LoVo (cell line): ENCODE measurements at regions not wholly inside any gene's neighbourhood (a gene's known extent, or its start where the extent isn't known, plus 50 kb on each side); places are given as distances from the start of the nearest gene placed in this dataset.

Experiments used
- DNase-seq: peaks from one replicate; pipeline ENCODE4 v3.0.0-alpha.2; 2016; ENCODE audit warnings: low spot score

DNA sequence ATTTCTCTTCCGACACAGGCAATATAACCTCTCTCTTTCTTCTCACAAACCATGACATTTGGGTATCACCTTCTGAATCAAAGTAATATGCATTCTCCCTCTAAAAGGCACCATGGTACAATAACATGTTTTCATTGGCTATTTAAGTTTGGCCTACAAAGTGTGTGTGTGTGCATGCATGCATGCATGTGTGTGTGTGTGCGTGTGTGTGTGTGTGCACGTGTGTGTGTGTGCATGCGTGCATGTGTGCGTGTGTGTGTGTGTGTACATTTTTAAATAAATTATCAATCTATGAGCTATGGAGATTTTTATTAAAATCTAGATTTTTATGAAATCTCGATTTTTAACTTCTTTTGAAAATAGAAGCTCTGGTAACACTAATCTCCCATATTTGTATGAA, 745.3 kb upstream of the ZEB2 start:
- no peak for DNase-seq

DNA sequence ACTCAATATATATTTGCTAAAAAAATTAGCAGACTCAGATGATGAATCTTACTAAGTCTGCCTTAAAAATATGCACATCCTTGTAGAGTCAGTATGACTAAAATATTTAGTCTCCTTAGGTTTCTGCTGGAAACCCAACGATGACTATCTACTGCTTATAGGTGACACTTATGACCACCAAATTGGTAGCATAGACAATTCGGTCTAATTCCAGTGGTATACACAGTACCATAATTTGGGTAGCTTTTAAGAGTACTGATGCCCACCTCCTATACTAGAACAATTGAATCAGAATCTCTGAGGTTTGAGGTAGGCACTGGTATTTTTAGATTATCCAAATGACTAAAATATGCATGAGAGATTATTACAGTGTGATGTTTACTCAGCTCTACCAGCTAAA, 740.8 kb upstream of the ZEB2 start:
- DNase-seq: no peak

DNA sequence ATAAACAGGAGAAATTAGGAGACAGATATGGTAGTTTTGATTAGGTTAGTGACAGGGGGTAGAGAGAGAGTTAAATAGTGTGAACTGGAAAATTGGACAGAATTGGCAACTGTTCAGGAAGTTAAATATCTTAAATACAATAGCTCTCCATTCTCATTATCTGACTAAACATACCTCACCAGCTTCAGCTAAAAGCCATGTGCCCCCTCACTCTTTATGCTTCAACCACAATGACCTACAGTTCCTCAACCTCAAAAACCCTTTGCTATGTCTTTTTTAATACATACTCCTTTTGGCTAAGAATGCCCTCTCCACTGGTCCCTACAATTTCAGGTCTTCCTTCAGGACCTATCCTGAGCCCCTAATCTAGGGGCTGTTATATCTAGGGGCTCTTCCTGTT, 740.2 kb upstream of the ZEB2 start:
- no peak for DNase-seq

DNA sequence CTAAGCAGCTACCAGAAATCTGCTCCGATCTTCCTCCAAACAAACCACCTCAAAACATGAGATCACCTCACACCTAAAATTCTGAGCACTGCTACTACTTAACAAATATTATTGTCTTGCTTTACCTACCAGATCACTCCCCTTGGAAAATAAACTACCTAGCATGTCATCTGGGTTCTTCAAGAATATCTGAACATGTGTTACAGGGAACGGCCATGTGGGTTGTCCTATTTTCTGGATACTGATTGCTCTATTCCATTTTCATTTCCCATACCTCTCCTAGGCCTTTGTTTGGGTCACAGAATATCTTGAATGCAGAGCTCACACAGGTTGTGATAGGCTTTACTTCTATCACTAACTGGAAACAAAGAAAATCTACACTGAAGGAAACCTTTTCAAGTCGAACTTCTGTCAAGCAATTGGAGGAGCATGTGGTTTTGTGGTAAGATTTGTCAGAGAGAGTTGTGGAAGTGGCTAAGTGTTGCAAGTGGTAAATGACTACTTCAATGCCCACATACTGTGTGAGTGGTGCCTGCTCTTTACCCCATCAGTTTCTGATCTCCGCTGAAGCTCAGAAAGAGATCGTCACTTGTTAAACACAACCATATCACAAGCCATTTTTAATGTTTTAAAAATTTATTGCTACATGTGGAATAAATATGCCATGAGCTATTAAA, 739.1 kb upstream of the ZEB2 start:
- no peak for DNase-seq

DNA sequence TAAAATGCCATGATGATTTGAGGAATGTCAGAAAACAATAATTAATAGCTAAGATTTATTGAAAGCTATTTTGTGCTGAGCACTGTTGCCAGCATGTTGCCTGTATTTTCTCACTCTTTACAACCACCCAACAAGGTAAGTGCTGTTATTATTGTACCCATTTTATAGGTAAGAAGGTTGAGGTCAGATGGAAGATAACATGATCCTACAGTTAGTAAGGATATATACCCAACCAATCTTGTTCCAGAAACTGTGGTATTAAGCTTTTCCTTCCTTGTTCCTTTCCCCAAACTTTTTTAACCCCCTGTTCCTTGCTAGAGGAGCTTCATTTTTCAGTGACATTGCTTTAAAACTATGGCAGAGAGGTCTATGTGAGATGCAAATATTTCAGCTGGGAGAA, 738.0 kb upstream of the ZEB2 start:
- DNase-seq: no peak

DNA sequence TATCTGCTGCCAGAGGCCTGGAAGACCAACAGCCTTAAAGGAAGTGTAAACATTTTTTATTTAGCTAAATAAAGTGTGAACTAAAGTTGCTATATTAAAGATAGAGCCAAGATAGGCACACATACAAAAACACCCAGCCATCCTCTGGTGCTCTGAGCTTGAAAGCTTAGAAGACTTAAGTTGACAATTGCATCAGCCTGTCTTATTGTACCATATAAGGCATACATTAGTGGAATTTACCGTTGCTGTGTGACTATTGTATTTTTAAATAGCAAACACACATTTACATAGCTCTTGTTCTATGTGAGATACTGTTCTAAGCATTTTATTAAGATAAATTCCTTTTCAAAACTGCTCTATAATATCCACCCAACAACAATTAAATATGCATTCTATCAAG, 736.6 kb upstream of the ZEB2 start:
- no peak for DNase-seq

DNA sequence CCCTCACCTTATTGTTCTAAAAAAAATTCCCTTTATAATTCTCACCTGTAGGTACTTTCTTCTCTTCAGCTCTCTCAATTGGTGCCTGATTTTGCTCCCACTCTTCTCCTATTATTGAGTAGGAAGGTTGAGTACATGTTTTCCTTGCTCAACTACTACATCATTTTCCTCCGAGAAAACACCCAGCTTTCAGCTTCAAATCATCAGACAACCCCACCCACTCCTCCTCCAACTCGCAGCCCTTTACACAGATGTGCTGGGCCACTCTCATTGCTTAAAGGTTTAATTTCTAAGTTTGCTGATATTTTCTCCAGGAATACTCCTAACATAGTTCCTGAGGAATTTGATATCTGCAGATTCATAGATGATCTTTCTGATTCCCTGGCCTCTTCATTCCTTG, 734.4 kb upstream of the ZEB2 start:
- no peak for DNase-seq

DNA sequence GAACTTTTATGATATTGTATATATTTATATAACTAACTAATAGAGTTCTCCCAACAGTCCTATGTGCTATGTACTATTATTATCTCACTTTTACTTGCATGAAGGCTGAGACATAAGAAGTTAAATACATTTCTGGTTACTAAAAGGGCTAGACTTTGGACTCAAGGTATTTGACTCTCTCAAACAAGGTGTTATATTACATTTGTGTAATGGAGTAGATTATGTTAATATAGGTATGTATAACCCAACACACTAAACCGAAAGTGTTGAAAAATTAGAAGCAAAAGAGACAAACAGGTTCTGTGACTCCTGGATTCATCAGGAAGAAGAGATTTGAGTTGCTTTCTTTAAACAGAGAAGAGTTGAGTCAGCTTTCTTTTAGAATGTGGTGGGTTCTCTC, 733.6 kb upstream of the ZEB2 start:
- no peak for DNase-seq

DNA sequence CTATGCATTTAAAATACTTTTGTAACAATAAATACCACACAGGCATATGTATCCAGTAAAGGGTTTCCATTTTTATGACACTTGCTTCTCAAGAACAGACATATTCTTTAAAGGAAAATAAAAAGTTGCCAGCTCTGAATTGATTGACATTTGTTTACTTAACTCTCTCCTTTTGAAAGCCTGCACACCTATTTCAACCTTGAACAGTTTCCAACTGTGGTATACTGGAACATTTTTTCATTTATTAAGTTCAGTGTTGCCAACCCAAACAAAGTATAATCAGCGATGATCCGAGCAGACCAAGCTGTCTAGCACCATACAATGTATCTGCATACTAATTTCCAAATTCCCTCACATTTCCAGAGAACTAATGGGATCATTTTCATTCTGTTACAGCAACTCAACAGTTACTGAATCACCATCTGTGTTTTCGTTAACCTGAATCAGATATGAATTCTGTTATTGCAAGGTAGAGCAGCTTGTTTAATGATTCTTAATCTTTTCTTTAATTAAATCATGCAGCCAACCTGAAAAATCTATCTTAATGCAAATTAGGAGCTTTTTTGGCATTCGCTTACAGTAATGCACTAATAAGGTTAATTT, 725.5 kb upstream of the ZEB2 start:
- DNase-seq: no peak

DNA sequence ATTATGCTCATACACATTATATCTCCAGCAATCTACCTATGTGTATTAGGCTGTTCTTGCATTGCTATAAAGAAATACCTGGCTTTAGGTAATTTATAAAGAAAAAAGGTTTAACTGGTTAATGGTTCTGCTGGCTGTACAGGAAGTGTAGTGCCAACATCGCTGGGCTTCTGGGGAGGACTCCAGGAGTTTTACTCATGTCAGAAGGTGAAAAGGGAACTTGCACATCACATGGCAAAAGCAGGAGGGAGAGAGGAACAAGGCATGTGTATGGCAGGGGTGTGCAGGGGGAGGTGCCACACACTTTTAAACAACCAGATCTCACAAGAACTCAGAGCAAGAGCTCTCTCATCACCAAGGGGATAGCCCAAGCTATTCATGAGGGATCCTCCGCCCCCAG, 715.4 kb upstream of the ZEB2 start:
- no peak for DNase-seq

DNA sequence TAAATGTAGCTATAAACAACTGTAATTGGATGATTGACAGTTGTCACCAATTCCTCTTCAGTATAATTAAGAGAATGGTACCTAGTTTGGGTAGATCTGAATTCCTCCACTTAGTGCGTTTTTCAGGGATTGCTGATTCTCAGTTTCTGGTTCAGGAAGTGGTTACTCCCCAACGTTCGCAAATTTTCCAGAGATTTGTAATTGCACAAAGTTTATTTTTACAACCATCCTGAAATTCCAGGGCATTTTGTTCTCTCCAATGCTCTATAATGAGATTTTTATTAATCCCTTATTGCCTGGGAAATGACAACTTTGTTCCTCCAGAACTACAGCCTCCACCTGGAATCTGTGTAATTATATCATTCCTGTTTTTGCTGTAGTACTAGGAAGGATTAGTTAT, 710.6 kb upstream of the ZEB2 start:
- no peak for DNase-seq

DNA sequence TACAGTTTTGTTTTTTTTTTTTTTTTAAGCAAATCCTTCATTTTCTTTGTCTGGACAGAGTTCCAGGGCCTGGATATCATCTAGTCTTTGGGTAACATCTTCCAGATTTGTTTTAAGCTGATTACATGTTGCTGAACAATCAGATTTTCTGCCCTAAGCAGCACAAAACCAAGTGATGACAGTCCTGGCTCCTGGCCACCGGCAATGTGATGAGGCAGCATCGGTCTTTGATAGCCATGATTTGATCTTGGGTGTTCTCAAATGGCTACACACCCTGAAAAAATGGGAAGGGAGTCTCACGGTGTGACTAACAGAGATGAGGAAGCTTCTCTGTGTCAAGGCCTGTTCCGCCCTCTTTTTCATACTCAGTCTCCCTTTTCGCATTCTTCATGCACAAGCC, 708.6 kb upstream of the ZEB2 start:
- no peak for DNase-seq

DNA sequence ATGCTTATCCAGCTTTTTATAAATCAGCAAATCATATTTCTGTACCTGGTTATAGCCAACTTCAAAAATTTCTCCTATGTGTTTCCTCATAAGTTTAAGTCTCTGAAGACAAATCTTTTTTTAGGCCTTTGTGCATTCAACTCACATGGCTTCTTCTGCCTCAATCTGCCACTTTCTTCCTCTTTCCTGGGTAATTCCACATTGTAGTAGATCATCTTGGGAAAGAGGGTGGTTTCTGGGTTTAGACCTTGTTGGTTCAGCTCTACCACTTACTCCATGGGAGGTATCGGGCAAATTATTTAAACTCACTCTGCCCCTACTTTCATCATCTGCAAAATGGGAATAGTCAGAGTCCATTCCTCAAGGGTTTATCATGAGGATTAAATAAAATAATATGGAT, 707.0 kb upstream of the ZEB2 start:
- DNase-seq: no peak

DNA sequence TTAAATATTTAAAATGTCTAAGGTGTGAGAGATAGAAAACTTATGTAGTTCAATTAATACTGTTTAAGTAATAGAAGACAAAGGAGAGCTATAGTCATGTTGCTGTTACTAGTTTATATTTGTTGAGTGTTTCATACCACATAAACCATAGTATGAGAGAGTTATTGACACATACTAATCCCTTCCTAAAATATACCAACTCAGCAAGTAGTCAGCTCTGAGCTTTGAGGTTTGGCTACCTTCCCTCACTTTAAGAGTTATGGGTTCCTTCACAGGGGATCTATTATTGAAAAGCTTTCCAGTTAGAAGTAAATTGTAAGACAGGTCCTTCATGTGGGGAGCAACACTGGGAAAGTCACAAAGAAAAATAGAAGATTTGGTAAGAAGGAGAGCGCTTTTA, 701.6 kb upstream of the ZEB2 start:
- DNase-seq: no peak

DNA sequence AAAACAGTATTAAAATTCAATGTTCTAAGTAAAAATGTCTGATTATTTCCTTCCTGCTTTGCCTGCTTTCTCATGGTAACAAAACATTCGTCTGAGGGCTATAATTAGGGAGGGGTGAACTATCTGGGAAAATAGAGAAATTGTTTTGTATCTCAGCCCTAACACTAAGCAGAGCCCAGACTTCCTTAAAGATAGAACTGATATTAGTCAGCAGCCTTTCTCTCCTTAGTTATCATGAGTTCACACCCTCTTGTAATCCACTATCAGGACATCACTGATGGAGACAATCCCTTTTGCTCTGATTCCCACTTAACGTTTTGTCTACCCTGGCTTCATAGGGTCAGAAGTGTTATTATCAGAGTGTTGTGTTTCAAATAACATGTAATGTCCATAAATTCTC, 701.1 kb upstream of the ZEB2 start:
- no peak for DNase-seq

DNA sequence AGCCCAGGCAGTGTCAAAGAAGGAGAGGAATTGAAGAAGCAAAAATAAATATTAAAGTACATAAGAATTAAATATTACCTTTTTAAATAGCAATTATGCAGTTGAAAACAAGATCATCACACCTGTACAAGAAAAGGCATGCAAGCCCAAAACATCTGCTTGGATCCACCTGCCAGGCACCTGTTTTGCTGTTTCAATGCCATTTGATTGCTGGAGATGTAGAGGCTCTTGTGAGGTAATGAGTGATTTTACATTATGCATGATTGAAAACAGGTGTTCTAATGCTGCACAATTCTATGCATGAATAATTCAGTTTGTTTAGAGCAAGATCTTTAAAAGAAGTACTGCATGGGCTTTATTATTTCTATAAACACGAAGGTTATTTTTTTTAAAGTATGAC, 700.6 kb upstream of the ZEB2 start:
- DNase-seq: no peak

DNA sequence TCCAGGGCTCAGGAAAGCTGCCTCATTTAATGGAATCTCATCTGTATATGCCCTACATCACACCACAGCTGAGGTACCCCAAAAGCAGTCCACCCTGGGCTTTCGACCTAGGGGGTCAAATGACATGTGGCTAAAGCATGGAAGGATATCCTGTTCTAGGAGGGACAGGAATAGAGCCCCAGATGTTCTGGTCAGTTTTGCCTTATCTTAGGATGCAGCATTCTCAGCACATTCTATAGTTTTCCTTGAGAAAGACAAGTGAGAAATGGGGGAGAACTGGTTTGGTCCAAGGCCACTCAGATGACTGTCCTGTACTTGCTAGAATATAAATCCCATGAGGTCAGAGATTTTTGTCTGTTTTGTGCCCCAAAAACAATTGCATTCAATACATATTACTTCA, 688.0 kb upstream of the ZEB2 start:
- no peak for DNase-seq

DNA sequence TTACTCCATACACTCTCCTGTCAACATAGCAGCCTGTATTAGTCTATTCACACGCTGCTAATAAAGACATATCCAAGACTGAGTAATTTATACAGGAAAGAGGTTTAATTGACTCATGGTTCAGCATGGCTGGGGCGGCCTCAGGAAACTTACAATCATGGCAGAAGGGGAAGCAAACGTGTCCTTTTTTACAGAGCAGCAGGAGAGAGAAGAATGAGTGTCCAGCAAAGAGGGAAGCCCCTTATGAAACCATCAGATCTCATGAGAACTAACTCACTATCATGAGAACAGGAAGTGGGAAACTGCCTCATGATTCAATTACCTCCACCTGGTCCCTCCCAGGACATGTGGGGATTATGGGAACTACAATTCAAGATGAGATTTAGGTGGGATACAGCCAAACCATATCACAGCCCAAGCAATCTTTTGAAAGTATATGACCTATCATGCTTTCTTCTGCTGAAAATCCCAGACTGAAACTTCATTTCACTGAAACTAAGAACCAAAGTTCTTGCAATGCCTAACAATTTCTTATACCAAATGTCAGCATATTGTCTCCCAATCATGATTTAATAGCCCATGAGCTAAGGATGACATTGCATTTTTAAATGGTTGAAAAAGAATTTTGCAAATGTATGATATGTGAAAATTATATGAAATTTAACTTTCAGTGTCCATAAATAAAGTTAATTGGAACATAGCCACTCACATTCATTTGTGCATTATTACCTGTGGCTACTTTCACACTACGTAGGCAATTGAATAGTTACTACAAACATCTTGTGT, 686.8 kb upstream of the ZEB2 start:
- no peak for DNase-seq

DNA sequence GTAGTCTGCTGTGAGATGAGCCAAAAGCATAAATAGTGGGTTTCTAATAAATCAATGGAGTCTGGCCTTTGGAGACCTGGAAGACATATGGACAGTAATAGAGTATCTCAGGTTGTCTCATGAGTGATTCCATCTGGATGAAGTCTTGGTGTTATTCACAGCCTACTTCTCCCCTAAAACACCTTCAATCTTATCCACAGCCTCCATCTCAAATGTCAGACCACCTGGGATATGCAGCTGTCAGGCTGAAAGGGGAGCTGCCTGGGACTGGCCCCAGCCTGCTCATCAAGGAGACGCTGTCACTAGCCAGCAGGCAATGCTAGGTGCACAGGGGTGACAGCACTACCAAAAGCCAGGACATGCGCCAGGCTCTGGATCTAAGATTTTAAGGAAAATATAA, 684.0 kb upstream of the ZEB2 start:
- no peak for DNase-seq

DNA sequence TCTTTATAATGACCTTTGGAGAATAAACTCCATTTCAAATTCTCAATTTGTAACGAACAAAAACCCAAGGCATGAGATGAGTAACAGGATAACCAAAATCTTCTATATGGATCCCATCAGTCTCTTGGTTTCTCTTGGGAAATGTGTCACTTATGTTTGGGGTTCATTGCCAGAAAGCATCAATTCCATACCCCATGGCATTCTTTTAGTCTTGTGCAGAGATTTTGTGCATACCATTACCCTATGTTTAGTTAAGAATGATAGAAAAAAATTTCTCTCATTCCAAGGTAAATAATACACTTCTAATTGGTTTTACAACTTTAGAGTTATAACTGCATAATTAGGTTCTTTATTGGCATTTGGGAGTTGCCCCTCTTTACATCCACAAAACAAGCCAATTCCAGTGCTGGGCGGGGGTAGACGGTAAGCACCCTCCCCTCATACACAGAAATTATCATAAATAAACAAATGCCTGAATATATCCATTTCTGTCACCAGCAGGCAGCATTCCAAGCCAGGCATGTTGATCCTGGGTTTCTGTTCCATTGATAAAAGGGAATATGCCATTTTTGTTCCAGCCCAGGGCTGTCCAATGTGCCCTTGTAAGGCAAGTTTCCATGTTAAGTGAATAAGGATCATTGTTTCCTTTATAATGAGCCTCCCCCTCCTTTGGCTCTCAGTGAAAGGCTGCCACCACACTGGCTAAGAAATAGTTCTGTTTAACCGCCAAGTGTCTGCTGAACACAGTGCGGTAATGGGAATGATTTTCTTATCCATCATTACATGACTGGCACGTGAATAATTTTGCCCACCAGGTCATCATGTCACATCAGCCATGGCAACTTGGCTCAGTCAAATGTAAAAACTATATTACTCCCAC, 680.1 kb upstream of the ZEB2 start:
- no peak for DNase-seq

DNA sequence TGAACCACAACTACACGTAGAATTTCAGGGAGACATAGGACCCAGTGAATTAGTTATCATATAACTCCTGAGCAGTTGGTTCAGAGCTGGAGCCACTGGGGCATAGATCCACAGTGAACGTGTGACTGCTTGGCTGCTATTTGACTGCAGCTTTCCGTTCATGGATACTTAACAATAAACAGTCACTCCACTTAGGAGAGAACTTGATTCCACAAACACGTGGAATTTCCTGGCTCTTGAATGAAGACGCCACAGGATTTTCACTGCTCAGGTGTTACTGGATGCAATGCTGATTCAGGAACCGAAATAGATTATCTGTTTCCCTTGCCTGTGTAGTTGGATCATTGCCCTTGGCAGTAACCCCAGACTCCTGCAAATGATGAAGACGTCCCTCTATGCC, 679.1 kb upstream of the ZEB2 start:
- no peak for DNase-seq

DNA sequence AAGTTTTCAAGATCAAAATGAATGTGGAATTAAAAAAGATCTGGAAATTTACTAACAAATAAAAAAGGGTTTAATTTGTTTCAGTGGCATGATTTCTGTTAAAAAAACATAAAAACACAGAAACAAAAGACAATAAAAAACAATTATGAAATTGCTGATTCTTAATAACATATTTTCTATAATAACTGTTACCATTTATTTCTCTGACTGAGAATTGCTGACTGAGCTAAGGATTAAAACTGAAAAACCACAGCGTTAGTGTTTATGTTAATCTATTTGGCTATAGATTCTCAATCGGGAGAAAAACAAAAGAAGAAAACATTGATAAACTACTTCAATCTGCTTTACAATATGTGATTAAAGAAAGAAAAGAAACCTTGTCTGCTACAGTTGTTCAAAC, 678.6 kb upstream of the ZEB2 start:
- DNase-seq: no peak

DNA sequence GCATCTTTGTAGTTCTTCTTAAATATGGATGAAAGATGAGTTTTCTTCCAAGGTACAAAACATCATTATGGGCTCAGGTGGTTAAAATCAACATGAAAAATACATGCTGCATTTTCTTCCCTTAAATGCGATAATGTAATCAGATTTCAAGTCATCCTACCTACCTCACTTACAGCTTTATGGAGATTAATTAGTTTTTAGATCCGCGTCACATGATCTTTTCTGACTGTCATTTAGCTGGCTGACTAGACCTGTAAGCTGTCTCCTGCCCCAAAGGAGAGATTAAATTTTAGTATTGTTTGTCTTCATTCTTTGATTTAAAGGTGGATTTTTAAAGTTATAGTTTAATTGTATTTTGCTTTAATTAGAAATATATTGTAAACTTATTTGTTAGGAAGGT, 678.0 kb upstream of the ZEB2 start:
- DNase-seq: no peak
